CD1c-positive myeloid dendritic cell (primary cell): ENCODE measurements at regions not wholly inside any gene's neighbourhood (a gene's known extent, or its start where the extent isn't known, plus 50 kb on each side); places are given as distances from the start of the nearest gene placed in this dataset.
A peak's percentile ranks its signal among the peaks of the same experiment; 100 is the strongest.

Source experiments
- DNase-seq: peaks from one replicate; pipeline ENCODE4 v3.0.0-alpha.2; 2016; ENCODE audit errors: extremely low spot score

DNA sequence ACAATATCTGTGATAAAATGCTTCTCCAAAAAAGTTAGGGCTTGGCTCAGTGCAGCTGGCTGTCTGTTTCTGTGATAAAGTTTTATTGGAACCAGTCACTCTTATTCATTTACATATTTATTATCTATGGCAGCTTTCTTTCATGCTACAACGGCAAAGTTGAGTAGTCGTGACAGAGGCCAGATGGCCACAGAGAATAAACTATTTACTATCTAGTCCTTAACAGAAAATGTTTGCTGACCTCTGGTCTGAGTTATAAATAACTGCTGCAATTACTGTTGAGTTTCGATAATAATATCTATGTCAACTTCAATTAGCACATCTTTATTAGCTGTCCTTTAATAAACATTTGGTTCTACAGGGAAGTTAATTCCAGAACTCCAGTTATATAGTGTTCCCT, 180.2 kb upstream of the RUNX1 start:
- no peak for DNase-seq

DNA sequence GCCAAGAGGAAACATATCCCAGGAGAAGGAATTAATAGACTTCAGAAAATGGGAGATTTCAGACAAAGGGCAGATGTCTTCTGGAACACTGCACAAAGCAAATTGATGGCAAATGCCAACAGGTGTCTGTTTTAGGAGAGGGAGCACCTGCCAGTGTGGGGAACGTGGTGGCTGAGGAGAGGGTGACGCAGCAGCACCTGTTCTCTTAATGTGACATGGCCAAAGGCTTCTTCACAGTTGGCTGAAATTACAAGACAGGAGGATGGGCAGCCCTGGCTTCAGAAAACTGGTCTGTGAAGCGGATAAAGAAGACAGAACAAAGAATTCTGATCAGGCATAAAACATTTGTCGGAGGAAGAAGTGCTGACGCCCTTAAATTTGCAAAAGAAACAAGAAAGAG, 178.7 kb upstream of the RUNX1 start:
- no peak for DNase-seq

DNA sequence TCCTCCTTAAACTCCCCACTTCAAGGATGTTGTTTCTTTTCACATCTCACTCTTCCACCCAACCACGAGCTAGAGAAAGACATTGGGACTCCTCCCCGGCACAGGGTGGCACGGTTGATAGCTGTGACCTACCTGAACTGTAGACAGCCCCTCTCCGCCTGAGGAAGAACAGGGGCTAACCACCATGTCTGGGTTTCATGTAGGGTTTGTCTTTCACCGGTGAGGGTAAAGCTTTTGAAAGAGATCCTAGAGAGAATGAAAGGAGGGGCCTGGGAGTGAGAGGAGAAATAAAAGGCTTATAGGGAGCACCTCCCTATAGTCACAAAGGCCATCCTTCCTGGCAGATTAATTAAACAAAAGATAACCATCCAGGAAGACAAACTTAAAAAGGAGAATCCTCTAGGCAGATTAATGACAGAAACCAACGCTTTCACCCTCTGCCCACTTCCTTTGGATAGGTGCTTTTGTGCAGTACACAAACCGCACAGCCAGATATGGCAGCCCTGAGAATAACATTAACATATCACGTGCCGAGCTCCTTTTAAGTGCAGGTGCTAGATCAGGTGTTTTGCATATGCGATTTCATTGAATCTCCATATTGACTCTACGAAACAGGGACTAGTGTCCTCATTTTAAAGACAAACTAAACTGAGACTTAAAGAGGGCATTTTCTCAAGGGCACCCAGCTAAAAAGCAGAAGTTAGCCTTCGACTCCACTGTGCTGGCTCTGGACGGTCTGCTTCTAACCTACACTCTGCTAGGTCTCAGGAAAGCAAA, 178.1 kb upstream of the RUNX1 start:
- DNase-seq, result peak; percentile 43

DNA sequence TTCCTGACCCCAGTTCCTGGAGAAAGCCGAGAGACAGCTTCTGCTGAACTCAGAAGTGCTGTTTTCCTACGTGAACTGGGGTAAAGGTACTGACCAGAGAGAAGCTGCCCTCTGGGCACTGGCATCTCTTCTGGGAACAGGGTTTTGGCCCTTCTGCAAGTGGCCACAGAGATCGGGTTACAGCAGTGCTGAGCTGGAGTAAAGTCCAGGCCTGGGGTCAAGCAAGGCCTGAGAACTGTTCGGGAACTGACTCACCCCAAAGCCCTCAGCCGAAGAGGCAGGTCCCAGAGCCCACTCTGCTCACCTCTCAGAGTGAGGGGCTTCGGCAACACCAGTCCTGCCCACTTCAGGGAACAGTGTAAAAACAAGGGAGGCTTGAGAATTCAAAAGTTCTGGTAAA, 177.2 kb upstream of the RUNX1 start:
- DNase-seq, result no peak

DNA sequence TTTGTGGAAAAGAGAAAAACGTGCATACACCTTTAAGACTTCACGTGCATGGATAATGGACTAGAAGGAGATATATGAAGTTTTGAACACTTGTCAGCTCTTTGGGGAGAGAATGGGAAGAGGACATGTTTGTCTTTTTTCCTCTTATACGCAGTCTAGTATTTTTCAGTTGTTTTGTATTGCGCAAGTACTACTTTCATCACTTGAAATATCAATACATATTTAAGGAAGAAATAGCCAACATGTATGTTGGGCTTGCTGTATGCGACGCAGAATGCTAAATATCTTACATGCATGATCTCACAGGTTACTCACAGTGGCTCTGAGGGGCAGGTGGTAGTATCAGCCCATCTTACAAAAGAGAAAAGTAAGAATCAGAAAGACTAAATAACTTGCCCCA, 176.5 kb upstream of the RUNX1 start:
- no peak for DNase-seq

DNA sequence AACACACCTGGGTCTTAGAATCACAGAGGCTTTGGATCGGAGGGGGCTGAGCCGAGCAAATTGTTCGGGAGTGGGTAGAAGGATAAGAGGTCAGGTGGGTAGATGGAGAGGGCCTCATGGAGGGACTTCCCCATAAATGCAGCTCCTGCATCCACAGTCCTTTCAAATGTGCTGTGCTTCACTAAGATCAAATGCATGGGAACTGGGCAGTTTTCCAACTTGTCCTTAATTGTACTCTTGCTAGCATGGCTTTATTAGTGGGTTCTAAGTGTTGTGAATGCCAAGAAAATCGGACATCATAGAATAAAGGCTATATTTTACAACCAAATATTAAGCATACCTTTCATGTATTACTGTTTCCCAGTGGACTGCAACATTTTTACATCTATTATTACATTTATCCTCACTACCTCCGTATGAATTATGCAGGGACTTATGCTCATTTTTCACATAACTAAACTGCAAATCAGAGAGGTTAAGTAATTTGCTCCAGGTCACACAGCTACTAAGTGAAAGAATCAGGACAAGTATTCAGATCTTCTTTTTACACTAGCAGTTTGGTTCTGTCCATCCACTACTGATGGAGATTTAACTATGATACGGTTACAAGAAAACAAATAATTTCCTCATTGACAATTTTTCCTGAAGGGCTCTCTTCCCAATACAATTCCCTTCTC, 174.5 kb upstream of the RUNX1 start:
- no peak for DNase-seq

DNA sequence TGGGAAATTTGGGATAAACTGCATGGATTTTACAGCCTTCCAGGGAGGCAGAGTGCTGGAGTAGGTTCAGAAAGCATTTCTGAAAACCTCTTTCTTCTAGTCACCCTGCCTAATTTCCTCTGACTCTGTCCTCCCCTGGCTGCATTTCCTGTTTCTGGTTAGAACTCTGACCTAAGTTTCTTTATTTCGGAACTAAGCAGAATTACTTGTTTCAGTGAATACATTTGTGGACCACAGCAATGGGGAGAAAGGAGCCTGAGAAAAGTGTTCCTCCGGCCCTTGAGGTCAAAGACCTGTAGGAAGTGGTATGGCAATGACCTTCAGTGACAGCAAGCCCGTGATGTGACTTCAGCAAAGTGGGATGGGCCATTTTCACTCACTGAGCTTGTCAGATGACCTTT, 173.4 kb upstream of the RUNX1 start:
- DNase-seq, result peak; percentile 35

DNA sequence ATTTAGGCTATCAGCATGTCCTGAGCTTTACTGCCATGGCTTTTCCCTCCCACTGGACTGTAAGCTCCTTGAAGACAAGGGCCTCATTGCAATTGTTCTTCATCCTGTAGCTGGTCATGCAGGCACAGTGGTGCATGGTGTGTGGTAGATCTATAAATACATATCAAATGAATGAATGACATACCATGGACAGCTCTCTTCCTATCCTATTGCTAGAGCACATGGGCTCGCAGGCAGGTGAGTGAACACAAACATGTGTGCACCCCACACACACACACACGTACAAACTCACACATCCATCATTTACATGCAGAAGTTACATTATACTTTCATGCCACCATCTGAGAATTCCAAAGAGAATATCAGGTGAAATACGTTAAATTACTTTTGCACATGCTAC, 172.9 kb upstream of the RUNX1 start:
- DNase-seq, result no peak

DNA sequence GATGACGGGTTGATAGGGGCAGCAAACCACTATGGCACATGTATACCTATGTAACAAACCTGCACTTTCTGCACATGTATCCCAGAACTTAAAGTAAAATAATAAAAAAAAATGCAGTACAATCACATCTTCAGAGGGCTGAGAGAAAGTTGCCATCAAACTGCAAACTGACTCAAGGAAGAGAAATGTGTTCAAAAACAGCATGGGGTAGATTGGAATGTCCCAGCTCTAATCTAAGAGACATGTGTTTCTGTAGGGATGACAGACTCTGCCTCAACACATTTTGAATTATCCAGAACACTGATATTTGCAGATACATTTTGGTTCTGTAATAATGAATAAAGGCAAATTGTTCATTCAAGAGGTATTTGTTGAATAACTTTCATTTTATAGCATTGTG, 171.2 kb upstream of the RUNX1 start:
- DNase-seq, result no peak

DNA sequence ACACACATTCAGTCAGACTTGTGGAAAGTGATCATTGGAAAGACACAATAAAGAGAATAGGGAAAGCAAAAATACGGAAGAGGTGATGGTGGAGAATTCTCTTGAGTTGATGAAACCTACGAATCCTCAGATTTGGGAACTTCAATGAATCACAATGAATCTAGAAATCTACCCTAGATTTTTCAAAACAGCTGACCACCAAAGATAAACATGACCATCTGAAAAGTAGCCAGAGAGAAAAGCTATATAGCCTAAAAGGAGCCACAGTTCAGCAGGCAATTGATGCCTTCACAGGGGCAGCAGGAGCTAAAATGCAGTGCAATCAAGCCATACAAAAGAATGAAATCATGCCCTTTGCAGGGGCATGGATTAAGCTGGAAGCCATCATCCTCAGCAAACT, 170.6 kb upstream of the RUNX1 start:
- no peak for DNase-seq

DNA sequence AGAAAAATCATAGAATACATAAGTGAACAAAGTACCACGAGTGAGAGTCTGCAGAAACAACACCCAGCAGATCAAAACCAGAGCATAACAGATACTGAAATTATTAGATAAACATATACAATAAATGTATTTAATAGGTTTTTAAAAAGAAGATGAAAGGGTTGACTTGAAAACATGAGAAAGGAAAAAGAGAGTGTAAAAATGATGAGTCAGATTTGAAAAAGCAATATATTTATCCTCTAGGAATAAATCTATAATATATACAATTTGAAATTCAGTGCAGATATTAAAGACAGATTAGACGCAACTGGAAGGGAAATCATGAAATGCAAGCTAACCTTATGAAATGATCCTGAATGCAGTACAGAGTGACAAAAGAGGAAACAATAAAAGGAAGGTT, 170.2 kb upstream of the RUNX1 start:
- no peak for DNase-seq

DNA sequence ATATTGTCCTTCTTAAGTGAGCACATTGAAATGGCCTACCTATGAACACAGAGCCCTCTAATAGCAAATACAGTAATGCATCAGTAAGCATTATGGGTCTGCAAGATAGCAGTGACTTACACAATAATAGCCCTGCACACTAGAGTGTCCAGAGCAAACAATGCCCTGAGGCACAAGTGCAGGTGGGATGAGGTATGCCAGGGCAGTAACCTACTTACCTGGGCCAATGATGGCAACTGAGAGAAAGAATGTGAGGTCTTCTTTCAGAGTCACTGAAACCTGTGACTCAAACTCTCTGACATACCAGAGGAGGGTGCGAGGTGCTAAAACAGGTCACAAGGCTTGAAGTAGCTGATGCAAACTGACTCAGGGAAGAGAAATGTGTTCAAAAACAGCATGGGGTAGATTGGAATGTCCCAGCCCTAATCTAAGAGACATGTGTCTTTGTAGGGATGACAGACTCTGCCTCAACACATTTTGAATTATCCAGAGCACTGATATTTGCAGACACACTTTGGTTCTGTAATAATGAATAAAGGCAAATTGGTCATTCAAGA, 168.5 kb upstream of the RUNX1 start:
- no peak for DNase-seq

DNA sequence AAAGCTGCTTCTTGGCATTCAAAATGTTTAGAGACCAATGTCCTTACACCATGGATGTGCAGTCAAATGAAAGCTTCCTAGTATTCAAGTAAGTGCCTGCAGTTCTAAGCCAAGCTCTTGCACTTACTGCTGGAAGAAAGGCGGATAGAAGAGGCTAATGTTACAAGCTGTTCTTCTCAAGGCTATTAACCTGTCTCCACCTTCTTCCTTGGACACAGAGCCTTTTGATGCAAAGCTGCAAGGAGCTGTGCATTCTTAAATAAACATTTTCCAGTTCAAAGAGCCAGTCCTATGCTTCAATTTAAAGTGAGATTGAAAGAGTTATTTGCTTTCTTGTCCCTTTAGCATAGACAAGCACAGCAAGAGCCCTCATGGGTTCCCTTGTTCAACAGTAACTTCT, 167.9 kb upstream of the RUNX1 start:
- no peak for DNase-seq

DNA sequence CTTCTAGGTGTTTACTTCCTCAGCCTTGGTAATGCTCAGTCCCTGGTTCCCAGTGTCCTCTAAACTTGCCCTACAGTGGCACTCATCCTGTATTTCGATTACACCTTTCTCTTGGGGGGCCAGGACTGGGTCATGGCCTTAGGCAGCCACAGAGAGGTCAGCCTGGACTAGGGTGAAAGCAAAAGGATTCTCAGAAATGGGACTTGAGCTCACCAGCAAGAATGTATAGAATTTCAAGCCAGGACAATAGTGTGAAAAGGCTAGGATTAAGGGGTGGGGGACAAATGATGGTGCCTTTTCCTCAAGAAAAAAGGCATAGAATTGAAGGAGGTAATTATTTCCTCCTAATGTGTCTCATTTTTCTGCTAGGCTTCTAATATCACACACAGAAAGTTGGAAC, 166.8 kb upstream of the RUNX1 start:
- DNase-seq, result no peak

DNA sequence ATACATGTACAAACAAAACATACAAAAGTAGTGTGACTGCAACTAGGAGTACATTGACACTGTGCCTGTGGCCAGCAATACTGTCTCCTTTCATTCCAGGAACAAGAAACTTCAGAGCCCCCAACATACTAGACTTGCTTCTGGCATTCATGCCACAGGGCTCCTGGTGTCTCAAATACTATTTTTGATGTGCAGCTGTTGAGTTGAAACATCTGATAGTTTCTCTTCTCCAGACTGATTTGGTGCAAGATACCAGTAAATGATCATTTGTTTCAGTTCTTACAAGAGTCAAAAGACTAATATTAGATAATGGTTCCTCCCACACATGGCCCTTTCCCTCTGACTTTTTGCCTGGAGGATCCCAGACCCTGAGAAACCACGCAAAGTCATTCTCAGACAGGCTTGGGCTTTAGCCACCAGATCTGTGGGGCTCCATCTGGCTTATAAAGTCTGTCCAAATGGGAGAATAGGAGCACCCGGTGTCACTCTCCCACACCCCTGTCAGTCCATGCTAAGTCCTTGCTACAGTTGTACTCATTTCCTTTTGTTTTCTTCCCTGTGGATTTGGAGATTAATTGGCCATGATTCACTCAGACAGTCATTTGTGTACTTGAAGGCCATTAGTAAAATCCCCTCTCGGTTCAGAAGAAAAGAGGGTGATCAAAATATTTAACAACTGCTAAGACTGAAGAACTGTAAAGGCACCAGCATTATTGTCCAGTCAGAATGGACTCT, 163.5 kb upstream of the RUNX1 start:
- DNase-seq, result no peak

DNA sequence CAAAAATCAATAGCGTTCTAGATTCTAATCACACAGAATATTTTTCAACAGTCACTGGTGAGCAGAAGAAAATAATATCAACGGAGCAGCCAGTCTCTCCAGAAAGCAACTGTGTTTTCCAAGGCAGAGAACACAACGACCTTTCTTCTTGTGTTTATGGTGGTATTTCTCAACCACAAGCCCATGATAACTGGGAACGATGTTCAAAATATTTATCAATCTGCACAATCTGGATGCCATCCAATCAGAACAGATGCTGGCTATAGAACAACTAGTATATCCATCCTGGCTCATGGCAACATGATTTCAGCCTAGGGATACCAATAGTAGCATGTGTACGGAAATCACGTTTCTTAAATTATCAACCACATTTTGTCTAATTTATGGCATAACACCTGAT, 162.7 kb upstream of the RUNX1 start:
- DNase-seq, result no peak

DNA sequence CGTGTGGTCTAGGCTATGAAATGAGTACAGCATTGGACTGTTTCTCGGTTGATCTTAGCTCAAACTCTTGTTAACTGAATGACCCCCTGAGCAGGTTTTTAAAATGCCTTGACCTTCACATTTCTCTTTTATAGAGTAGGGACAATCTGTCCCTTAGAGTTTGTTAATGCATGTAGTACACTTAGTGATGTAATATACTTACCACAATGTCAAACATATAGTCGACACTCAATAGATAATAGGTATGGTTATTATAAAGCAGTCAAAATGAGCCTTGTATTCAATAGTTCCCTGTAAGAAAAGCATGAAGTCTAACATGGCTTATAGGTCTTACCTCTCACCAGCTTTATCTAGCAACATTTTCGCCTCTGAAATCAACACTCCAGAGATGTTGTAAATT, 161.0 kb upstream of the RUNX1 start:
- no peak for DNase-seq

DNA sequence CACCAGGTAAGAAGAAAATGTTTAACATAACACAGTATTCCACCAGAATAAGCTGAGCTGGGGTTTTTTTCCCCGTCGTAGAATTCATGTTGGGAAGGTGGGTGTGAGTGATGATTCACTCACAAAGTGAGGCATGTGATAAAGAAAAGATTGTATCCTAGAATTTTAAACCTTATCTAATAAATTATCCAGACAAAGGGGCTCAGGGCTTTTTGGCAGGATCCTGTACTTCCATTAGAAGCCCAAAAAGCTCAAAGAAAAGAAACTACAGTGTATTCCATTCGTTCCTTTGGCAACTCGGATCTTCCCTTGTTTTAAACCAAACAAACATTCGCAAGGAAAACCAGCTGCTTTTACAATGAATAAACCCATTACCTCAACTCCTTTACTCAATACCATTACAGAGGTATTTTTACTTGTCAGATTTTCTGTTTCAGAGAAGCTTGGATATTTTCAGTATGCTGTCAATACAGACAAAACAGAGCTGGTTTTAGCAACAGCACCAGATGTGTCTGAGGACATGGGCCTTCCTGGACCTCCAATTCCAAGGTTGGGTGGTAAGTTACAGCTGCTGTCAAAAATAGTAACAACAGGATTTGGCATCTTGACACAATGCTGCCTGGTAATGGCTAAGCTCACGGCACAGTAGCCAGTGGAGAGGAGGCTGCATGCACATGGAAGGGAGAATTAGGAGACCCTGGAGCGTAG, 159.9 kb upstream of the RUNX1 start:
- DNase-seq, result no peak

DNA sequence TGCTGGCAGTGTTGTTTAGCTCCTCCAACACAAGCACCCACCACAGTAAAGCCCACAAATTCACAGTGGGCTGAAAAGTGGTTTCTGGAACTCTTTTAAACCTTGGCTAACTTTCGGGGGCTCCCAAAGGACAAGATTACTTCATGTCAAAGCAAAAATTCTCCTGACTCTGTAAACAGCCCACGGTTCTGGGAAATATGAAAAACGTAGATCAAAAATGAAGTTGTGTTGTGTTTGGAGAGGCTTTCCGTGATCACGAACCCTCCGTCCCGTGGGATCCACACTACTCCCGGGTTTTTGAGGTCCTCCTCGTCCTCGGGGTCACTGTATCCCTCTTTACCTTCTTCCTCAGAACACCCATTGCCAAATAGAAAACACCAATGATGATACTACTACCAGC, 159.0 kb upstream of the RUNX1 start:
- no peak for DNase-seq

DNA sequence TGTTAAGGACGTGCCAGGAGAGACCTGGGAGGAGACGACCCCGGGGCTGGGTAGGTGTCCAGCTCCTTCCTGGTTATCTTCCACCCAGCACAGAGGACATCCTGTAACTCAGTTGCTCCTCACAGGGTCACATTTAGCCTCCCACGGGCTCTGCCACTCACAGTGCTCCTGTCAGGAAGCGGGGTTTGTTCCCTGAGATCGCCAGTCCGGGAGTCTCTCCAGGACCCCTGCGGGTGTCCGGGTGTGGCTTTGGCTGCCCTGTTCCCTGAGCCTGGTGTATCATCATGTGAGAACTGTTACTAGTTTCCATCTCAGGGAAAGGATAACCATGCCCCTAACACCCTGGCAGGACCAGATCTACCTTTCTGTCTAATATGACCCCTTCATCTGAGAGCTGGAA, 158.2 kb upstream of the RUNX1 start:
- DNase-seq, result no peak

DNA sequence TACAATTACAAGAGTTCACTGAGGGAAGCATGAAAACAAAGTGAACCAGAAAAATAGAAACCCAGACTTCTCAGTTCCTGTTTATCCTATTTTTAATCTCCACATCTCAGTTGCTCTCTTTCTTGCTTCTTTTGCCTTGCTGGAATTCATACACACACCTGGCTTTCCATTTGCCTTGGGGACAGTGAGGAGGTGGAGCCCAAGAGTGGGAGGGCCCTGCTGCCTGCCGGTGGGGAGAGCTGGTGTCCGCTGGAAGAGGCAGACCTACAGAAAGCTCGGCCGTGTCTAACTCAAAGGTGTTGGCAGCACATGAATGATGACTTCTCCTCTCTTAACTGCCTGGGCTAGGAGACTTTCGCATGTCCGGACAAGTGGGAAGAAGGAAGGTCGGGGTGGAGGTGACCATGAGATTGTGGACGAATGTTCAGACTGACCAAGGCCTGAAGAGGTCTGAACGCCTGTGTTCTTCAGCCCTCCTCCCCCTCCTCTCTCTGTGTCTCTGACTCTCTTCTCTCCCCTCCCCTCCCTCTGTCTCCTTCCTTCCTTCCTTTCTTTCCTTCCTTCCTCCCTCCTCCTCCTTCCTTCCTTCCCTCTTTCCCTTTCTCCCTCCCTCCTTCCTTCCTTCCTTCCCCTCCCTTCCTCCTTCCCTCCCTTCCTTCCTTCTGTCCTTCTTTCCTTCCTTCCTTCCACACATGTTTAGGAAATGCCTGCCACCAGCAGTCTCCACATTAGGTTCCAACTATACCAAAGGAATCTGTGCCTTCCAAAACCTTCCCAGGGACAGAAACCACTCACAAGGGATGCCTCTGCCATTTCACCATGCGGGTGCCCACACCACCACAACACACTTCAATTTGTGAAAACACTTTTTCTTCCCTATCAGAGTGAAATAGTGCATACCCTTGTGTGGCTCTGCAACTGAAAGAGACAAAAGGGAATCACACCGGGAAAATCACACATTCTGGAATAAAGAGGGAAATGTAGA, 157.3 kb upstream of the RUNX1 start:
- peak; percentile 21 for DNase-seq
